C4-2B (cell line): ENCODE measurements at regions not wholly inside any gene's neighbourhood (a gene's known extent, or its start where the extent isn't known, plus 50 kb on each side); places are given as distances from the start of the nearest gene placed in this dataset.

Experiments used
- H3K27ac ChIP-seq: fragments of 450-650 bp; 2 replicates; pipeline ENCODE4 v1.5.1; 2017
- ZFX ChIP-seq: fragments of 450-650 bp; IDR thresholded peaks from 2 replicates; pipeline ENCODE4 v1.6.1; 2017
- TF ChIP-seq, protein P1 (sequence below): fragments of 450-650 bp; conservative IDR thresholded peaks from 2 replicates; pipeline ENCODE4 v1.5.1; 2017; ENCODE audit warnings: mild to moderate bottlenecking

DNA sequence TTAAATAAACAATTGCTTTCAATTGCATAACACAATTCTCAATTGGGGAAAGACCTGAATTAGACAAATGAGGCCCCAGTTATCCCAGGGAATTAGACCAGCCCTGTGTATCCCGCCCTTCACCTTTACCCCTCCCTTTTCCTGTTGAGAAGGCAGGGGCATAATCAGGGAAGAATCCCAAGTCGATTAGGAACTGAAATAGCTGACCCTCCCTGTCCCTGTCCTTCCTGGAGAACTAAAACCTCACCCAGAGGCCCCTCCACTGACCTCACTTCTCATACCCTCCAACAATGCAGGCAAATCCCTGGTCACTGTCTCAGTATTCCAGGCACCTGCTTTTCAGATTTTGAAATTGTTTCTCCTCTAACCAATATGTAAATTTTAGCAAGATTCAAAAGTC, 165.4 kb upstream of the CDH11 start:
- H3K27ac ChIP-seq, result no peak overlapping the region
- no peak for TF ChIP-seq ZFX
- TF ChIP-seq, protein P1, sequence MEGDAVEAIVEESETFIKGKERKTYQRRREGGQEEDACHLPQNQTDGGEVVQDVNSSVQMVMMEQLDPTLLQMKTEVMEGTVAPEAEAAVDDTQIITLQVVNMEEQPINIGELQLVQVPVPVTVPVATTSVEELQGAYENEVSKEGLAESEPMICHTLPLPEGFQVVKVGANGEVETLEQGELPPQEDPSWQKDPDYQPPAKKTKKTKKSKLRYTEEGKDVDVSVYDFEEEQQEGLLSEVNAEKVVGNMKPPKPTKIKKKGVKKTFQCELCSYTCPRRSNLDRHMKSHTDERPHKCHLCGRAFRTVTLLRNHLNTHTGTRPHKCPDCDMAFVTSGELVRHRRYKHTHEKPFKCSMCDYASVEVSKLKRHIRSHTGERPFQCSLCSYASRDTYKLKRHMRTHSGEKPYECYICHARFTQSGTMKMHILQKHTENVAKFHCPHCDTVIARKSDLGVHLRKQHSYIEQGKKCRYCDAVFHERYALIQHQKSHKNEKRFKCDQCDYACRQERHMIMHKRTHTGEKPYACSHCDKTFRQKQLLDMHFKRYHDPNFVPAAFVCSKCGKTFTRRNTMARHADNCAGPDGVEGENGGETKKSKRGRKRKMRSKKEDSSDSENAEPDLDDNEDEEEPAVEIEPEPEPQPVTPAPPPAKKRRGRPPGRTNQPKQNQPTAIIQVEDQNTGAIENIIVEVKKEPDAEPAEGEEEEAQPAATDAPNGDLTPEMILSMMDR, result no peak

GRCh38 chr16:65285128-65286048, 163.5 kb upstream of the CDH11 start:
- H3K27ac ChIP-seq, result no peak overlapping the region
- TF ChIP-seq, protein P1, result no peak
- no peak for TF ChIP-seq ZFX

- H3K27ac ChIP-seq, result no peak overlapping the region
- no peak for TF ChIP-seq ZFX
- TF ChIP-seq, protein P1, result no peak
Measured at GRCh38 chr16:65284626-65285025, 162.8 kb upstream of the CDH11 start.

DNA sequence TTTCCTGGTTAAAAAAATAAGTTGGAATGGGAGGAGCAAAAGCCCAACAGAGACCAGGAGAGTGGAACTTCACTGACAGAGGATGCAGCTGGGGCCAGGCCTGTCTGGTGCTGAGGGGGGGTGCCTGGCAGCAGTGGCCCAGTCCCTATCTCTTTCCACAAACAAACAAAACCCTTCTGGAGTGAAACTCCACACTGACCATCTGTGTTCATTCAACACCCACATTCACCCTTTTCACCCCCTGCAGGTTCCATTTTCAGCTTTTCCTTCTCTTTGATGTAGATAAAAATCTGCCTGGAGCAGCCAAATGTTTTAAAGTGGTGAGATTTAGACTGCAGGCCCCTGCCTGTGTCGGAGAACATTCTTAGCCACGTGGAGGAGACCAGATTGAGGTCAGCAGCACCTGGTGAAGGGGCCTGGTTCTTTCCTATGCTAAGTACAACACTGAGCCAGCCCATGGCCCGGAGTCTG, 161.4 kb upstream of the CDH11 start:
- no peak overlapping the region for H3K27ac ChIP-seq
- TF ChIP-seq ZFX, result no peak
- TF ChIP-seq, protein P1, result no peak

GRCh38 chr16:65281586-65281985, 159.7 kb upstream of the CDH11 start:
- no peak for TF ChIP-seq ZFX
- TF ChIP-seq, protein P1, result no peak
- no peak overlapping the region for H3K27ac ChIP-seq

- TF ChIP-seq ZFX, result no peak
- TF ChIP-seq, protein P1, result no peak
Measured at GRCh38 chr16:65280845-65281512, 159.1 kb upstream of the CDH11 start.

DNA sequence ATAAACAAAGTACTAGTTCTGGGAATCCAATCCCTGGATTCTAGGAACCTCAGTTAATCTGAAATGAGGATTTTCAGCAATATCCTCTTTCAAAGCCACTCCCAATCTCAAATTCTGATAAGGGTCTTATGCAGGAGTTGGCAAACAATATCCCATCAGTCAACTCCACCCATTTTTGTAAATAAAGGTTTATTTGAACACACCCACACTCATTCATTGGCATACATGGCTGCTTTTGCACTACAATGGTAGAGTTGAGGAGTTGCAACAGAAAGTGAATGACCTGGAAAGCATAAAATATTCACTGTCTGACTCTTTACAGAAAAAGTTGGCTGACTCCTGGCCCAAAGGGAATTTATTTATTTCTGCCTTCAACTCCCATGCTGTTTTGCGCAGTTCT, 157.7 kb upstream of the CDH11 start:
- no peak for TF ChIP-seq ZFX
- TF ChIP-seq, protein P1, result no peak
- H3K27ac ChIP-seq, result no peak overlapping the region

More at GRCh38 chr16:65280845-65281512, 159.1 kb upstream of the CDH11 start:
- H3K27ac ChIP-seq, result no peak overlapping the region
